WTC11 (cell line): ENCODE measurements at regions not wholly inside any gene's neighbourhood (a gene's known extent, or its start where the extent isn't known, plus 50 kb on each side); places are given as distances from the start of the nearest gene placed in this dataset.

Source experiments
- ETV6 ChIP-seq: sonication (generic); formaldehyde crosslinking; IDR thresholded peaks from 2 replicates; pipeline ENCODE4 v1.8.1; 2022; ENCODE audit warnings: mild to moderate bottlenecking, missing genetic modification reagents
- OVOL2 ChIP-seq: fragments of 250-450 bp; sonication (Bioruptor Pico); IDR thresholded peaks from 2 replicates; pipeline ENCODE4 v1.9.0; 2021; ENCODE audit warnings: mild to moderate bottlenecking, borderline replicate concordance
- TF ChIP-seq, protein P1 (sequence below): fragments of 200-600 bp; IDR thresholded peaks from 2 replicates; pipeline ENCODE4 v1.8.0; 2022; ENCODE audit warnings: antibody characterized with exemption

DNA sequence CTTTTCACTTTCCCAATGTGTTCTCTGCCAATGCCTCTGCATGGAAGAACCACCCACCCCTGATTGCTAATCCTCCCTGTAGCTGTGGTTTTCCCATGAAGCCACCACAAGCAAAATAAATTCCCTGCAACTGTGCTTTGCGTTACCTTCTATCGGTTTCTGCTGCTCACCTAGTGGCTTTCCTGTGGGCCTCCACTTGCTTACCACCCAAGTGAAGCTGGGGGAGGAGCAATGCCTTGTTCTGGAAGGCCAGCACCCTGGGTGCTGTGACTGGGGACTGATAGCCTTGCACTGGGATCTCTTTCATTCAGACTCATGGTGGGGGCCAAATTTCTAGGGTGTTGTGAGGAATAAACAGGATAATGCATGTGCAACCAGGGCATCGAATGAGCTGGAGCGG lies 56.3 kb upstream of the GDNF start:
- TF ChIP-seq ETV6 (CRISPR knock-in tag) (no peak), OVOL2 (CRISPR knock-in tag) (no peak)
- TF ChIP-seq, protein P1, sequence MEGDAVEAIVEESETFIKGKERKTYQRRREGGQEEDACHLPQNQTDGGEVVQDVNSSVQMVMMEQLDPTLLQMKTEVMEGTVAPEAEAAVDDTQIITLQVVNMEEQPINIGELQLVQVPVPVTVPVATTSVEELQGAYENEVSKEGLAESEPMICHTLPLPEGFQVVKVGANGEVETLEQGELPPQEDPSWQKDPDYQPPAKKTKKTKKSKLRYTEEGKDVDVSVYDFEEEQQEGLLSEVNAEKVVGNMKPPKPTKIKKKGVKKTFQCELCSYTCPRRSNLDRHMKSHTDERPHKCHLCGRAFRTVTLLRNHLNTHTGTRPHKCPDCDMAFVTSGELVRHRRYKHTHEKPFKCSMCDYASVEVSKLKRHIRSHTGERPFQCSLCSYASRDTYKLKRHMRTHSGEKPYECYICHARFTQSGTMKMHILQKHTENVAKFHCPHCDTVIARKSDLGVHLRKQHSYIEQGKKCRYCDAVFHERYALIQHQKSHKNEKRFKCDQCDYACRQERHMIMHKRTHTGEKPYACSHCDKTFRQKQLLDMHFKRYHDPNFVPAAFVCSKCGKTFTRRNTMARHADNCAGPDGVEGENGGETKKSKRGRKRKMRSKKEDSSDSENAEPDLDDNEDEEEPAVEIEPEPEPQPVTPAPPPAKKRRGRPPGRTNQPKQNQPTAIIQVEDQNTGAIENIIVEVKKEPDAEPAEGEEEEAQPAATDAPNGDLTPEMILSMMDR, result no peak
